ENCODE measurements at regions not wholly inside any gene's neighbourhood (a gene's known extent, or its start where the extent isn't known, plus 50 kb on each side); places are given as distances from the start of the nearest gene placed in this dataset.

DNA sequence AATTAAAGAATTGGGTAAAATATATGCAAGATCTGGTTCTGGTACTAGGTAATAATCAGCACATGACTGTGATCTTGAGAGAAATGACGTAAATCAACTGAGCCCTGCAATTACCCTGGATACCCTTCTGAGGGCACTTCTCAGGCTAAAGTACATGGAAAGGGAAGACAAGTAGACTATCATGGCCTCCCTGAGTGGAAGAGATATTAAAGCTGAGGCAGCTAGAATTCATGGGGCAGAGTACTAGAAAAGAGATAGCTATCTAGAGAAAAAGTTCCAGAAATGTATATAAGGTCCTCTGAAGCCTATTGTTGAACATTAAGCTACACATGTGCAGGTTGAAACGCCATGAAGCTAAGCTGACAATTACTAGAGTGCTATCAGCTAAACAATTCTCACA lies 249.6 kb downstream of the NKX6-1 start:
- no peak for TF ChIP-seq POLR2AphosphoS5 (IDR thresholded peaks at IDR 0.05; ENCODE audit: insufficient read depth in 1 of 2, low read depth in 1 of 2)
- TF ChIP-seq, protein P1, sequence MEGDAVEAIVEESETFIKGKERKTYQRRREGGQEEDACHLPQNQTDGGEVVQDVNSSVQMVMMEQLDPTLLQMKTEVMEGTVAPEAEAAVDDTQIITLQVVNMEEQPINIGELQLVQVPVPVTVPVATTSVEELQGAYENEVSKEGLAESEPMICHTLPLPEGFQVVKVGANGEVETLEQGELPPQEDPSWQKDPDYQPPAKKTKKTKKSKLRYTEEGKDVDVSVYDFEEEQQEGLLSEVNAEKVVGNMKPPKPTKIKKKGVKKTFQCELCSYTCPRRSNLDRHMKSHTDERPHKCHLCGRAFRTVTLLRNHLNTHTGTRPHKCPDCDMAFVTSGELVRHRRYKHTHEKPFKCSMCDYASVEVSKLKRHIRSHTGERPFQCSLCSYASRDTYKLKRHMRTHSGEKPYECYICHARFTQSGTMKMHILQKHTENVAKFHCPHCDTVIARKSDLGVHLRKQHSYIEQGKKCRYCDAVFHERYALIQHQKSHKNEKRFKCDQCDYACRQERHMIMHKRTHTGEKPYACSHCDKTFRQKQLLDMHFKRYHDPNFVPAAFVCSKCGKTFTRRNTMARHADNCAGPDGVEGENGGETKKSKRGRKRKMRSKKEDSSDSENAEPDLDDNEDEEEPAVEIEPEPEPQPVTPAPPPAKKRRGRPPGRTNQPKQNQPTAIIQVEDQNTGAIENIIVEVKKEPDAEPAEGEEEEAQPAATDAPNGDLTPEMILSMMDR (IDR thresholded peaks at IDR 0.05) = no peak

Data from vagina (tissue), 2 donors.